Limb (tissue), 2 donors: ENCODE measurements at regions not wholly inside any gene's neighbourhood (a gene's known extent, or its start where the extent isn't known, plus 50 kb on each side); places are given as distances from the start of the nearest gene placed in this dataset.

Experiments used
- DNase-seq, 2 donors: peaks; one replicate each; pipeline ENCODE4 v3.0.0-alpha.2; 2016; ENCODE audit errors: extremely low spot score in 2 of 2

GRCh38 chr3:151992326-151993041, 119.0 kb downstream of the SUCNR1 start:
- no peak for DNase-seq

DNA sequence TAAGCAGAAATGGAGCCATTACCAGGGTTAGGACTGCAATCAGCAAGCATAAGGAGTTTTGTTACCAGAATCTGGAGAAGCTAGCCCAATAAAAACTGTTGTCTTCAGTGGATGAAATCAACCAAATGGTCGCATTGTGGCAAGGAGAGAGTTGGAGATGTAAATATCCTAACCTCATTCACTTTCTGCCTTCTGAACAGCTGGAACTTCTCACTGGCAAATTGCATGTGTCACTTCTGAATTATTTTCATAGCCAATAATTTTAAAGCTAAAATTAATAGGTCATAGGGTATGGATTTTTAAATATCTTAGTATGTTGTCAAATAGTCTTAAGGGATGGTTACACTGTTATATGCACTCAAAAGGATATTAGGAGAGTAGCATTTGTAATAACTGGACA, 121.6 kb downstream of the SUCNR1 start:
- no peak for DNase-seq

DNA sequence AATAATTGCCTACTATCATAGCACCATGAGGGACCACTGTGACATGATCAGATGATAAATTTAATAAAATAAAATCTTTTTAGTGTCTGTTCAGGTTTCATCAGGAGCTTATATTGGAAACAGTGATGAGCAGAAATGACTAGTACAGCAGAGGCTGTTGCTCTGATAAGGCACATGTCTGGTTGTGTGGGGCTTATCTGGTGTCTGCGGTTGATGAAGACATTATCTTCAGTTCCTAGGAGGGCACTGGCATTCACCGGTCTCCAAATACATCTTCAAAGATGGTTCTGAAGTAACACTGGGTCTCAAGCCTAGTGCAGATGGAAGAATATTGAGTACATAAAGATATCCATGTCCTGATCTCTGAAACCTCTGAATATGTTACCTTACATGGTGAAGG, 125.3 kb downstream of the SUCNR1 start:
- DNase-seq = no peak

GRCh38 chr3:151999936-152000335, 126.5 kb downstream of the SUCNR1 start:
- DNase-seq = no peak

DNA sequence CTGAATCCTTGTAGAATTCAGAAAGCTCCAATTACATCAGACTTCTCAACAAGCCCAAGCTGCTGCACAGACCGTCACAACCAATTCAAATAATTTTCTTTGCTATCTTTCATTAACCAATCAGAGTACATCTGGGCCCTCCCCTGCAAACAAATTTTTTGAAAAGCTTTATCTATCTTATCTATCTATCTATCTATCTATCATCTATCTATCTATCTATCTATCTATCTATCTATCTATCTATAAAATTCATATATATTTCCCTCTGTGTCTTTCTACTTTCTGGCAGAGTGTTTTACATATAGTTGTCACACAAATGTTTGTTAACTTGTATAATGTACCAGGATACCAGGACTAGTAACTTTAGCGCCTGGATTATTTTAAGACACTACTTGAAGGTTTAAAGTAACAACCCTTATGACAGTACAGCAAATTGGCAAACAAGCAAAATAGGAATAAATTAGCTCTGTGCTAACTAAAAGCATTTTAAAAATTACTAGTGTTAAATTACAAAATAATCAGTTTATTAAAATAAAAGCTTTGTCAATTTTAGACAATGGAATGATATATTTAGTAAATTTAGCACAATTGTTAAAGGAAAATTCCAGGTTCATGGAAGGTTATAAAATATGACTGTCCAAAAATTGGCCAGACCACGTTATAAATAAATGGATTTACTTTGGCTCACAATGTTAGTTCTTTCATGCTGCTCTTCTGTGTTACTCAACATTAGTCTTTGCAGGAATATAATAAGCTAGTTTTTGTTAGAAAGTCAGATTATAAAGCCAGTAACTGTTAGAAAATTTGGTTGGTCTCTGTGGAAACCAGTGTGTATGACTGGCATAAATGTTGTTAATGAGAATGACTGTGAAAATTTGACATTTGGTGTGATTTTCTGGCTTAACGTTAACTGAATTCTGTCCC, 138.6 kb downstream of the SUCNR1 start:
- DNase-seq = no peak

GRCh38 chr3:152019508-152019907, 146.1 kb downstream of the SUCNR1 start:
- no peak for DNase-seq

GRCh38 chr3:152021951-152022461, 148.6 kb downstream of the SUCNR1 start:
- DNase-seq = no peak

GRCh38 chr3:152026033-152026556, 152.7 kb downstream of the SUCNR1 start:
- DNase-seq = peak in 1 of 2 donors; percentile 24

DNA sequence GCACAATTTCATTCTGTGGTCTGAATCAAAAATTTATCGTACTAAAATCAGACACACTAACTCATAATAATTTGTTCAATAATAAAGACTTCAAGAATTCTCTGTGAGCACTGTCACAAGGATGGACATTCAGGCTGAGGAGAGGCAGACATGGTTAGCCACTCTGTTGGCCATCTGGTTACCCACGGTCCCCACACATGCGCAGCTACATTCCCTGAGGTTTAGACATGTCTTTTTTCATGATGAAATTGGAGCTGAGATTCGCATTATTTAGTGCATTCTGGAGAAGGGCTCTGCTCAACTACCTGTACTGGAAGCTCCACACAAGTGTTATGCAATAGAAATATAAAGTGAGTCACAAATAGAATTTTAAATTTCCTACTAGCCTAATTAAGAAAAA, 156.9 kb downstream of the SUCNR1 start:
- DNase-seq = no peak

DNA sequence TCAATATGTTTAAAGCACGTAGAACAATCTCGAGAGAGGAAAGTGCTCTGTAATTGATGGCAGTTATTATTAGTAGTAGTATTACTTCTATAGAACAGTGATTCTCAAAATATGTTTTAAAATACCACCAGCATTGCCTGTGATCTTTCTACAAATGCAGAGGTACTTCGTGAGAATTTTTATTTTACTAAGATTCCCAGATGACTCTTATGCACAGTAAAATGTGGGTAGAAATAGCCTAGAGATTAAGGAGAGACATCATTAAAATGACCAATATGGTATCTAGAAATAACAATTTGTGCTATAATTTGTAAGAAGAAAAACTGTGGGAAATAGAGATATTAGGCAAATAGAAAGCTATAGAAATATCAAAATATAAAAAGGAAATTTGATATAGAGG, 157.9 kb downstream of the SUCNR1 start:
- DNase-seq = no peak

GRCh38 chr3:152037297-152037696, 163.9 kb downstream of the SUCNR1 start:
- no peak for DNase-seq

DNA sequence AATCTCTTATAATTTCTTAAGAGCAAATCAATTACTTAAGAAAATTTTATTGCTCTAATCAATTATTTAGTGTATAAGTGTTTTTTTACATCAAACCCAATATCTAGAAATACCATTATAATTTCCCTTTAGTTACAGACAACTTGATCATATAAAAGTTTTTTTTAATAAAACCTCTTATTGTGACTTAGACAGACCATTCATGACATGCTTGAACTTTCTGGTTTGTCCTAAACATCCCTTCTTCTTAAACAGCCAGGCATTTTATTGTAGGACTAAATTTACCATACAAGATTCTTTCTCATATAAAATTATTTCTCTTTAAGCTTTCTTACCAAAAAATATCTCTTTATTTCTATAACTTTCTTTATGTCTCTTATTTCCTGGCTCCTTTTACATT, 164.5 kb downstream of the SUCNR1 start:
- no peak for DNase-seq

GRCh38 chr3:152038490-152038889, 165.0 kb downstream of the SUCNR1 start:
- DNase-seq = no peak

GRCh38 chr3:152039887-152040286, 166.4 kb downstream of the SUCNR1 start:
- no peak for DNase-seq

GRCh38 chr3:152040319-152040718, 166.9 kb downstream of the SUCNR1 start:
- no peak for DNase-seq

DNA sequence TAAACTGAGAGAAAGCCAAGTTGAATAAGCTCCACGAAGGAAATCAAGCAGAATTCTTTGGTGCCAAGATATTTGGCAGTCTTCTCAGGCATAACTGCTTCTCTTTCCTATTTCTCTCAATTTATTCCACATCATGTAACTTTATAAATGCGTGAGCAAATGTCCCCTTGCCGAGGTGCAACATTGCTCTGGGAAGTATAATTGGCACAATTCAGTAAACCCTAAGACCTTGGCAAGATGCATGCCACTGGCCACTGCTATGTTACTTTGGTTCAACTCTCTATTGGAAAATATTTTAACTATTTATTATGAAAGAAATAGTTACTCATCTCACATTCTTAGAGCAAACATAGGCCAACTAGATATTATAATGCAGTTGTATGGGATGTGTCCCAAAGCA, 170.2 kb downstream of the SUCNR1 start:
- no peak for DNase-seq

DNA sequence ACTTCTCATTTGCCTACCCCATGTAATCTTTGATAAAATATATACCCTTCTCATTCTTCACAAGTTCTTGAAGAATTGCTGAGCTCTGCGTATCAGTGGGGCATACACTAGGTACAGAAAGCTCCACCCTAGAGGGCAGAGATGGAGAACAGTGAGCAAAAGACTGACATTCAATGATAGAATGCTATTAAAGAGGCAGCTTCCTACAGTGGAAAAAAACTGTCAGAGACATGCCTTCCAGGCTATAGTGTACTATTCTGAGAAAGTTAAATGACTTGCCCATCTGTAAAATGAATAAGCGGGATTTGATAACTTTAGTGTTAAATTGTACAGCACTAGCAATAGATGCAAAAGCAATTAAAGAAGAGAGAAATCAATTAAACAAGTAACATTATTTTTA, 172.8 kb downstream of the SUCNR1 start:
- no peak for DNase-seq

GRCh38 chr3:152047465-152047864, 174.0 kb downstream of the SUCNR1 start:
- no peak for DNase-seq

DNA sequence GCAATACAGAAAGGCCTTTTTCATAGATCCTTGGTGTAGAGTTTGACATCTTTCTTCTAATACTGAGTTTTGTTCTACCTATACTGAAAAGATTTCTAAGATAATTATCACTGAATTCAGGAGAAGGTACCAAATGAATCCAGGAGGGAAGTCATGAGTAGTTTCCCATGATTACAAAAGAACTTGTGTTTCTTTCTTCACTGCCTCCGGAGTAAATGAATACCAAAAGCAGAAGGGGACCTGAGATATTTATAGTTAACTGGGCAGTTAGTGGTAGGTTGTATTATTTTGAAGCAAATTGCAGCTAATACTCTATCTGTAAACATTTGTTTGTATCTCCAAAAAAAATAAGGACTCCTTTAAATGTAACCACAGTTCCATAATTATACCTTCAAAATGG, 175.4 kb downstream of the SUCNR1 start:
- DNase-seq = no peak

- DNase-seq = no peak
Measured at GRCh38 chr3:152050903-152051302, 177.5 kb downstream of the SUCNR1 start.

- no peak for DNase-seq
Measured at GRCh38 chr3:152051501-152052404, 178.3 kb downstream of the SUCNR1 start.
